ENCODE measurements at regions not wholly inside any gene's neighbourhood (a gene's known extent, or its start where the extent isn't known, plus 50 kb on each side); places are given as distances from the start of the nearest gene placed in this dataset.
"Not testable (repeated sequence)": the region's sequence is repeated elsewhere in the genome, so short reads cannot be mapped to it uniquely, and the experiment has no call there.

DNA sequence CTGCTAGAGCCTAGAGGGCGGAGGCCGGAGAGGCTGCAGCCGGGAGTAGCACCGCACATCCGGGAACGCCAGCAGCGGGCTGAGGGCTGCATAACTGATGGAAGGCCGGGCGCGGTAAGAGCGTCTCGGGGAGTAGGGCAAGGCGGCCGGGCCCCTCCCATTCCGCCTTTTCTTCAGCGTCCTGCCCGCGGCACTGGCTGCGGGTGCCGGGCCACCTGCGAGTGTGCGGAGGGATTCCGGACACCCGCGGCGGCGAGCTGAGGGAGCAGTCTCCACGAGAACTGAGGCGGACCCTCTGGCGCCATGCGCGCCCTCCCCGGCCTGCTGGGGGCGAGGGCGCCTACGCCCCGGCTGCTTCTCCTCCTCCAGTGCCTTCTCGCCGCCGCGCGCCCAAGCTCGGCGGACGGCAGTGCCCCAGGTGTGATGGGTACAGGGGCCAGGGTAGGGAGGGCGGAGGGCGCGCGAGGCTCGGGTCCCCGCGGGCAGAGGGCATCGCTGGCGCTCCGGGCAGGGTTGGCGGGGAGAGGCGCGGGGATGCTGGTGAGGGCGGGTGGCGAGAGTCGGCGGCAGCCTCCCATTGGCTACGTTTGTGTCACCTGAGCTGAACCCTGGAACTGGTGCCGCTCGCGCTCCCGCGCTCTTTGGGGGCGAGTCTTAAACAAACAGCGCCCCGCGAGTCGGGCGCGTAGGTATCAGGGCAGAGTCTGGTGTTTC is 334.4 kb downstream of the SRGAP2C start:
- peak; percentile 4 for DNase-seq (ENCODE audit: low read depth)

- not testable (repeated sequence) for DNase-seq (ENCODE audit: low read depth)
Measured at GRCh38 chr1:121519756-121520286, 335.0 kb downstream of the SRGAP2C start.

- DNase-seq (ENCODE audit: low read depth), result no peak
Measured at GRCh38 chr1:121522061-121522759, 337.4 kb downstream of the SRGAP2C start.

DNA sequence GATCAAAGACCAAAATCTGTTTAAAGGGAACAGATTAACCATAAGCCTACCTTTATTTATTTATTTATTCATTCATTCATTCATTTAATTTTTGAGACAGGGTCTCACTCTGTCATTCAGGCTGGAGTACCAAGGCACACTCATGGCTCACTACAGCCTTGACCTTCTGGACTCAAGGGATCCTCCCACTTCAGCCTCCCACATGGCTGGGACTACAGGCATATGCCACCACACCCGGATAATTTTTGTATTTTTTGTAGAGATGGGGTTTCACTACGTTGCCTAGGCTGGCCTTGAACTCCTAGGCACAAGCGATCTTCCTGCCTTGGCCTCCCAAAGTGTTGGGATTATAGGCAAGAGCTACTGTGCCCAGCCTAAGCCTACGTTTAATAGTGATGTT is 338.3 kb downstream of the SRGAP2C start:
- DNase-seq (ENCODE audit: low read depth), result not testable (repeated sequence)

GRCh38 chr1:121525355-121525754 is 340.6 kb downstream of the SRGAP2C start:
- no peak for DNase-seq (ENCODE audit: low read depth)

DNA sequence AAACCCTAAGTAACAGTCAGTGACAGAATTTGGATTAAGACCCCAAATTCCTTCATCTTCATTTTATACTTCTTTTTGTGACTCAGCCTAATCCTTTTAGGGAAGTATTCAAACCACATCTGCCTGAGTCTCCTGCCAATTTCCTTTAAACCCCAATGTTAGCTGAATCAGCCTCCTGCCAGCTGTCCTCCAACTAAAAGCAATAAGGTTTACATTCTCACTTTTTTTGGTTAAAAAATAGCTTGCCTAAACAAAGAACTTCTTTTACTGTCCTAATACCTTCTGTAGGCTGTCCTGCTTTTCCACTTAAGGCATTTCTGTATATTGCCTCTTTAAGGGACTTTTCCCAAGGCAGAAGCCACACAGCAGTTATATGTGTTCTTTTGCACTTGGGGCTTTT is 344.2 kb downstream of the SRGAP2C start:
- DNase-seq (ENCODE audit: low read depth), result not testable (repeated sequence)

DNA sequence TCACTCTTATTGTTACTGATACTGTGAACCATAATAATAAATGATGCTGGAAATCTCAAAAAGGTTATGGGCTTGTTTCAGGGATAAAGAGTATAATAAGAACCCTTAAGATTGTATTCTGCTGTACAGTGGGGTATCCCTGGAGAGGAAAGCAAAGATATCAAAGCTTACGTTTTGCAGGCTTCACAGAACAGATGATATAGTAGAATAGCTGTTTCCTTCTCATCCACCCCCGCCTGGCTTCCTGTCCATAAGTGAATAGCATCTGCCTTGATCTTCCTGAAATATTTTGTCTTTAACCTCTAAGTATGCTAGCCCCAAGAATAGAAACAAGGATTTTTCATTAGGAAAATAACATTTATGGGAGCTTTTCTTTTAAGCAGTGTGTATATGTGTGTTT is 345.3 kb downstream of the SRGAP2C start:
- DNase-seq (ENCODE audit: low read depth), result not testable (repeated sequence)

DNA sequence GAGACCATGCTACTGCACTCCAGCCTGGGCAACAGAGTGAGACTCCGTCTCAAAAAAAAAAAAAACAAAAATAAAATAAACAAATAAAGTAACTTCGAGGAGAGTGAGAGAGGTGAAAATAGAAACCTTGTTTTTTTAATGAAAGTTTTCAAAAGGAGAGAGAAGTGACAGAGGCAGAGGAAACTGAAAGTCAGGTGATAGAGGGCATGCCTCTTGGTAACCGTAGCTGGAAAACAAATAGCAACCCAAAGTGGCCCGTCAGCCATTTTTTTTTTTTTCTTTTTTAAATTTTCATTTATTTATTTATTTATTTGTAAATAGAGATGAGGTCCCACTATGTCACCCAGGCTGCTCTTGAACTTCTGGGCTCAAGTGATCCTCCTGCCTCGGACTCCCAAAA is 347.0 kb downstream of the SRGAP2C start:
- DNase-seq (ENCODE audit: low read depth), result not testable (repeated sequence)

- DNase-seq (ENCODE audit: low read depth), result not testable (repeated sequence)
Measured at GRCh38 chr1:121538148-121538547, 353.4 kb downstream of the SRGAP2C start.

DNA sequence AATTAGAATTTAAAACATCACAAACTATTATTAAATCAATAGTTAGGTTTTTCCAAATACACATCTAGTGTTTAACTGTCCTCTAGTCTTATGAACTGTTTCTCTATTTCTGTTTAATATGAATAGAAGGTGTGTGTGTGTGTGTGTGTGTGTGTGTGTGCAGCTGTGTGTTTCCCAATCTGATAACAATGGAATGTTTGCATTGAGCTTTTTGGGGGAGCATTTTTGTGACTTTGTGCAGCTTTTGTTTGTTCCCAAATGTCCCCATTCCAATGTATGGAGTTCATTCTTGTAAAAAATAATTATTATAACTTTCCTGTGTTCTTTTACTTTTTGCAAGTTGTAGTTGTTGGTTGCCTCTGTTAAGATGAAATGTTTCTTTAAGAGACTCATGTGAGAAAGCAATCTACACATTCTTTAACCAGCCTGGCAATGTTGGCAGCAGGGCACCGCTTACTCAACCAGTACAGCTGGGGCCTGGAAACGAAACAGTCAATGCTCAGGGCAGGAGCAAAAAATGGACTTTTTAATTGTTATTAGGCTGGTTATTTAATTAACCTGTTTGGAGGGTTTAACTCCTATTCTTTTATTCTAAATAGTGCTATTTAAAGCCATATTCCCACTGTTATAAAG is 354.3 kb downstream of the SRGAP2C start:
- no peak for DNase-seq (ENCODE audit: low read depth)

- not testable (repeated sequence) for DNase-seq (ENCODE audit: low read depth)
Measured at GRCh38 chr1:121543988-121544387, 359.2 kb downstream of the SRGAP2C start.

GRCh38 chr1:121544500-121544899 is 359.7 kb downstream of the SRGAP2C start:
- DNase-seq (ENCODE audit: low read depth), result no peak

- DNase-seq (ENCODE audit: low read depth), result not testable (repeated sequence)
Measured at GRCh38 chr1:121545899-121546298, 361.1 kb downstream of the SRGAP2C start.

- peak; percentile 4 for DNase-seq (ENCODE audit: low read depth)
Measured at GRCh38 chr1:121546830-121547591, 362.2 kb downstream of the SRGAP2C start.

DNA sequence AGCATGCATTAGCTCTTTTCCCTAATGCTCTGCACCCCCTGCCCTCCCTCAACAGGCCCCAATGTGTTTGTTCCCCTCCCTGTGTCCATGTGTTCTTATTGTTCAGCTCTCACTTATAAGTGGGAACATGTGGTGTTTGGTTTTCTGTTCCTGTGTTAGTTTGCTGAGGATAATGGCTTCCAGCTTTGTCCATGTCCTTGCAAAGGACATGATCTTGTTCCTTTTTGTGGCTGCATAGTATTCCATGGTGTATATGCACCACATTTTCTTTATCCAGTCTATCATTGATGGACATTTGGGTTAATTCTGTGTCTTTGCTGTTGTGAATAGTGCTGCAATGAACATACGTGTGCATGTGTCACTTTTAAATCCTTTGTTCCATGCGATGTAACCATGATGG is 363.0 kb downstream of the SRGAP2C start:
- DNase-seq (ENCODE audit: low read depth), result not testable (repeated sequence)

GRCh38 chr1:121550817-121551216 is 366.0 kb downstream of the SRGAP2C start:
- not testable (repeated sequence) for DNase-seq (ENCODE audit: low read depth)

GRCh38 chr1:121551491-121551890 is 366.7 kb downstream of the SRGAP2C start:
- not testable (repeated sequence) for DNase-seq (ENCODE audit: low read depth)

DNA sequence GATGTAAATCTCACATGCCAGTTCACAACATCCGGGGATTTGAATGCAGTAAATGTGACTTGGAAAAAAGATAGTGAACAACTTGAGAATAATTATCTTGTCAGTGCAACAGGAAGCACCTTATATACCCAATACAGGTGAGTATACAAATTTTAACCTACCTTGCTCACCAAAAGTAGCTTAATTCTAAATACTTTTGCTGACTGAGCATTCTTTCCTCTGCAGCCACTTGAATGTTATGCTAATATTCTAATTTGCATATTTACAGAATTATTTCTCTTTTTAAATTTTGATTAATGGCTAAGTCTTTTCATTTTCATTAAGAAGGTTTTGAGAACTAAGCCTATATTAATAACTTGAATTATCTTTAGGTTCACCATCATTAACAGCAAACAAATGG is 371.8 kb downstream of the SRGAP2C start:
- DNase-seq (ENCODE audit: low read depth), result not testable (repeated sequence)

GRCh38 chr1:121558034-121558433 is 373.3 kb downstream of the SRGAP2C start:
- DNase-seq (ENCODE audit: low read depth), result not testable (repeated sequence)

DNA sequence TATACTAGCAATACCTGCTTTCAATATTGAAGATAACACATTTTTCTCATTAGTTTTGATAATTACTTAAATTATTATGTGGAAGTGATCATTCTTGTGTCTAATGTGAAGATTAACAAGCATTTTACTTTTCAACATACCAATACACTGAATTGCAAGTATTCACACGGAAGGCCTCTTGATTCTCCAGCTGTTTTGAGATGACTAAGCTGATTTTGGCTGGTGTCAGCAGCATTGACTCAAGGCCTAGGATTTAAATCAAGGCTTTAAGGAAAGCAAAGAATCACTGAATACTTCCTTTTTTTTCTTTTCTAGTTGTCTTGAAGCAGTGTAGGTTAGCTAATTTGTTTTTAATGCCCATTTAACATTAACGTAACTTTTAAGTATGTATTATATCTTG is 373.7 kb downstream of the SRGAP2C start:
- DNase-seq (ENCODE audit: low read depth), result peak; percentile 76

DNA sequence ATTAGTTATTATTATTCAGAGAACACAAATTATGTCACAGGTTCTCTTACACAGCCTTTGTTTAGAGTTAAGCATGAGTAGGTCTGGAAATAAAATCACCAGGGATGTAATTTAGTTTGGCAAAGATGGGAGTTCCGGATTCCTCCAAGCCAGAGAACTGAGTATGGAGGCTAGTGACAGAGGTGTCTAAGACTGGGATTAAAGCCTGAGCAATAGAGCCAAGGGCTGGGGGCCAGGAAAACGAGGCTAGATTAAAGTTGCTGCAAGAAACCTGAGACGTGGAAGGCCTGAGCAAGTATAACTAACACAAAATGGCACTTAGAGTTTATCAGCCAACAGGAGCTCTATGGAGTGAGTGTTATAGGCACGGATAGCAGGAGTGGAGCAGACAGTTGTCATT is 381.6 kb downstream of the SRGAP2C start:
- DNase-seq (ENCODE audit: low read depth), result no peak

DNA sequence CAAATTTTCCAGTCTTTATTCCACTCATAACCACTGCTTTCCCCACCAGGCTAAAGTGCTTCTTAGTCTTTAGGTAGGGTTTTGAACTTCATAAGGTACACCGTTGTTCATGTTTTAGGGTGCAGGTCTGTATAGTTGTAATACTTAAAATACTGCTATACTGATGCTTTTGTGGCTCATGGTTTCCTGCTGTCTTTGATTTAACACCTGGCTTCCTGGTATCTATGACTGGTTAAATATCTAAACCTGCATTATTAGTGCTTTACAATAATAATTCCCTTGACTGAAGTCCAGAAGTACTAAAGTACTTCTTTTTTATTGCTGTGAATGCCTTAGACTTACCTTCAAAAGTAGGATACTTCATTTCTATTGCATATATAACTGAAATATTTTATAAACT is 384.7 kb downstream of the SRGAP2C start:
- no peak for DNase-seq (ENCODE audit: low read depth)

Data from EH (cell line).